IPS-15b (cell line): ENCODE measurements at regions not wholly inside any gene's neighbourhood (a gene's known extent, or its start where the extent isn't known, plus 50 kb on each side); places are given as distances from the start of the nearest gene placed in this dataset.

Source experiments
- H3K27me3 ChIP-seq: one replicate; pipeline ENCODE4 v1.6.1; 2013; ENCODE audit warnings: low read length; ENCODE audit not compliant: control insufficient read depth, insufficient read depth
- H3K36me3 ChIP-seq: one replicate; pipeline ENCODE4 v1.6.1; 2013; ENCODE audit warnings: low read length; ENCODE audit not compliant: control insufficient read depth, insufficient read depth
- H3K4me1 ChIP-seq: one replicate; pipeline ENCODE4 v1.6.1; 2013; ENCODE audit warnings: mild to moderate bottlenecking, low read length; ENCODE audit not compliant: control insufficient read depth, insufficient read depth
- H3K4me3 ChIP-seq: one replicate; pipeline ENCODE4 v1.5.1; 2013; ENCODE audit warnings: low read depth, low read length
- H3K9ac ChIP-seq: one replicate; pipeline ENCODE4 v1.6.1; 2013; ENCODE audit warnings: low read depth, mild to moderate bottlenecking, low read length
- H3K9me3 ChIP-seq: one replicate; pipeline ENCODE4 v1.6.1; 2013; ENCODE audit warnings: mild to moderate bottlenecking, low read length; ENCODE audit not compliant: control insufficient read depth, insufficient read depth

- Histone ChIP-seq H3K9me3 (no peaks in the 10 kb centered on the region), H3K4me1 (no peaks in the 10 kb centered on the region), H3K36me3 (no peaks in the 10 kb centered on the region), H3K27me3 (no peaks in the 10 kb centered on the region), H3K9ac (no peak overlapping the region), H3K4me3 (no peak overlapping the region)
Measured at GRCh38 chr9:20065796-20066700, 277.2 kb upstream of the SLC24A2 start.

- H3K9me3 ChIP-seq = no peaks in the 10 kb centered on the region
- no peaks in the 10 kb centered on the region for H3K4me1 ChIP-seq
- H3K4me3 ChIP-seq = no peak overlapping the region
- no peak overlapping the region for H3K9ac ChIP-seq
- no peaks in the 10 kb centered on the region for H3K36me3 ChIP-seq
- H3K27me3 ChIP-seq = no peaks in the 10 kb centered on the region
Measured at GRCh38 chr9:20065046-20065445, 276.2 kb upstream of the SLC24A2 start.

GRCh38 chr9:20054734-20055133 lies 265.9 kb upstream of the SLC24A2 start:
- Histone ChIP-seq H3K4me1 (no peaks in the 10 kb centered on the region), H3K9me3 (no peaks in the 10 kb centered on the region), H3K4me3 (no peak overlapping the region), H3K9ac (no peak overlapping the region), H3K36me3 (no peaks in the 10 kb centered on the region), H3K27me3 (no peaks in the 10 kb centered on the region)

- H3K9ac ChIP-seq = no peak overlapping the region
Measured at GRCh38 chr9:20048985-20049384, 260.1 kb upstream of the SLC24A2 start.

GRCh38 chr9:20048437-20048836 lies 259.6 kb upstream of the SLC24A2 start:
- no peaks in the 10 kb centered on the region for H3K36me3 ChIP-seq
- H3K9ac ChIP-seq = no peak overlapping the region
- no peaks in the 10 kb centered on the region for H3K9me3 ChIP-seq
- no peaks in the 10 kb centered on the region for H3K4me1 ChIP-seq
- H3K27me3 ChIP-seq = no peaks in the 10 kb centered on the region
- H3K4me3 ChIP-seq = no peak overlapping the region

More at GRCh38 chr9:20048985-20049384, 260.1 kb upstream of the SLC24A2 start:
- no peaks in the 10 kb centered on the region for H3K36me3 ChIP-seq
- no peaks in the 10 kb centered on the region for H3K9me3 ChIP-seq
- no peak overlapping the region for H3K4me3 ChIP-seq
- H3K27me3 ChIP-seq = no peaks in the 10 kb centered on the region
- no peaks in the 10 kb centered on the region for H3K4me1 ChIP-seq

- Histone ChIP-seq H3K9me3 (no peaks in the 10 kb centered on the region), H3K27me3 (no peaks in the 10 kb centered on the region), H3K36me3 (no peaks in the 10 kb centered on the region), H3K4me1 (peaks cover 11% of the 10 kb centered on the region), H3K4me3 (no peak overlapping the region), H3K9ac (no peak overlapping the region)
Measured at GRCh38 chr9:20044686-20045085, 255.8 kb upstream of the SLC24A2 start.

- H3K4me1 ChIP-seq = peaks cover 11% of the 10 kb centered on the region
- no peaks in the 10 kb centered on the region for H3K27me3 ChIP-seq
- no peaks in the 10 kb centered on the region for H3K9me3 ChIP-seq
- no peaks in the 10 kb centered on the region for H3K36me3 ChIP-seq
- H3K9ac ChIP-seq = no peak overlapping the region
- no peak overlapping the region for H3K4me3 ChIP-seq
Measured at GRCh38 chr9:20043461-20043860, 254.6 kb upstream of the SLC24A2 start.

GRCh38 chr9:20043035-20043434 lies 254.2 kb upstream of the SLC24A2 start:
- H3K36me3 ChIP-seq = no peaks in the 10 kb centered on the region
- H3K9ac ChIP-seq = no peak overlapping the region
- H3K4me1 ChIP-seq = peaks cover 11% of the 10 kb centered on the region
- no peaks in the 10 kb centered on the region for H3K27me3 ChIP-seq
- no peak overlapping the region for H3K4me3 ChIP-seq
- H3K9me3 ChIP-seq = no peaks in the 10 kb centered on the region

GRCh38 chr9:20042128-20042711 lies 253.4 kb upstream of the SLC24A2 start:
- Histone ChIP-seq H3K27me3 (no peaks in the 10 kb centered on the region), H3K4me1 (peaks cover 11% of the 10 kb centered on the region), H3K36me3 (no peaks in the 10 kb centered on the region), H3K4me3 (no peak overlapping the region), H3K9me3 (no peaks in the 10 kb centered on the region), H3K9ac (no peak overlapping the region)

GRCh38 chr9:20041697-20042081 lies 252.9 kb upstream of the SLC24A2 start:
- Histone ChIP-seq H3K36me3 (no peaks in the 10 kb centered on the region), H3K9ac (no peak overlapping the region), H3K27me3 (no peaks in the 10 kb centered on the region), H3K4me1 (peaks cover 11% of the 10 kb centered on the region), H3K4me3 (no peak overlapping the region), H3K9me3 (no peaks in the 10 kb centered on the region)

GRCh38 chr9:20040991-20041696 lies 252.3 kb upstream of the SLC24A2 start:
- Histone ChIP-seq H3K9me3 (no peaks in the 10 kb centered on the region), H3K4me1 (peaks cover 11% of the 10 kb centered on the region), H3K9ac (no peak overlapping the region), H3K4me3 (no peak overlapping the region), H3K36me3 (no peaks in the 10 kb centered on the region), H3K27me3 (no peaks in the 10 kb centered on the region)
